Ovary (tissue), 3 donors: ENCODE measurements at regions not wholly inside any gene's neighbourhood (a gene's known extent, or its start where the extent isn't known, plus 50 kb on each side); places are given as distances from the start of the nearest gene placed in this dataset.
"Not testable (repeated sequence)": the region's sequence is repeated elsewhere in the genome, so short reads cannot be mapped to it uniquely, and the experiment has no call there.

Experiments used
- CTCF ChIP-seq, 3 donors: fragments of 450-650 bp in 2 of 3; fragments of 200-600 bp in 1 of 3; IDR thresholded peaks; one replicate each; pipeline versions ENCODE4 v1.5.1 to v1.8.0; 2016 to 2022; ENCODE audit warnings: antibody characterized with exemption in 3 of 3, mild to moderate bottlenecking in 1 of 3
- EP300 ChIP-seq: sonication (generic); formaldehyde crosslinking; IDR thresholded peaks from one replicate; pipeline ENCODE4 v1.6.1; 2017; ENCODE audit warnings: antibody characterized with exemption
- POLR2A ChIP-seq: fragments of 450-650 bp; IDR thresholded peaks from one replicate; pipeline ENCODE4 v1.6.1; 2017; ENCODE audit warnings: antibody characterized with exemption, mild to moderate bottlenecking, moderate library complexity
- donor health status: DM: no; HTN: no; CAD: no.

DNA sequence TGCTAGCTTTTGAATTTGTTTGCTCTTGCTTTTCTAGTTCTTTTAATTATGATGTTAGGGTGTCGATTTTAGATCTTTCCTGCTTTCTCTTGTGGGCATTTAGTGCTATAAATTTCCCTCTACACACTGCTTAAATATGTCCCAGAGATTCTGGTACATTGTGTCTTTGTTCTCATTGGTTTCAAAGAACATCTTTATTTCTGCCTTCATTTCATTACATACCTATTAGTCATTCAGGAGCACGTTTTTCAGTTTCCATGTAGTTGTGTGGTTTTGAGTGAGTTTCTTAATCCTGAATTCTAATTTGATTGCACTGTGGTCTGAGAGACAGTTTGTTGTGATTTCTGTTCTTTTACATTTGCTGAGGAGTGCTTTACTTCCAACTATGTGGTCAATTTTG, 51.2 kb upstream of the MB21D2 start:
- TF ChIP-seq CTCF (IDR thresholded peaks at IDR 0.05); POLR2A; EP300: not testable (repeated sequence)
